Fibroblast of the aortic adventitia (primary cell): ENCODE measurements at regions not wholly inside any gene's neighbourhood (a gene's known extent, or its start where the extent isn't known, plus 50 kb on each side); places are given as distances from the start of the nearest gene placed in this dataset.

Experiments used
- DNase-seq: peaks from one replicate; pipeline ENCODE4 v3.0.0-alpha.2; 2010; ENCODE audit warnings: low read depth
- H3K4me3 ChIP-seq: 2 replicates; pipeline ENCODE4 v1.5.1; 2011; ENCODE audit warnings: low read depth, mild to moderate bottlenecking, control low read depth, low read length, moderate library complexity
- TF ChIP-seq, protein P1 (sequence below): IDR thresholded peaks from 2 replicates; pipeline ENCODE4 v1.5.1; 2011; ENCODE audit warnings: mild to moderate bottlenecking, low read length, control low read depth, inconsistent platforms; ENCODE audit not compliant: insufficient read depth

DNA sequence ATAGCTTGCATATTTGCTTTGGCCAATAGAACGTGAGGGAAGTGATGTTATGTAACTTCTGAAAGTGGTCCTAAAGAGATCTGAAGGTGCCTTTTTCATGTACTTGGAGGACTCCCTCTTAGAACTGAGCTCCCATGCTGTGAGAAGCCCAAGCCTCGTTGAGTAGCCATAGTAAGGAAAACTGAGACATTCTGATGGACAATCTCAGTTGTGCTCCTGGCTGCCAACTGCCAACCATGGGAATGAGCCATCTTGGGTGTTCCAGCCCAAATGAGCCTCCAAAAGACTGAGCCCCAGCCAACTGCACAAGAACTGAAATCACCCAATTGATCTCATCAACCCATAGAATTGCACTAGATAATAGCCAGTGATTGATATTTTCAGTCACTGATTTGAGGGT lies 106.7 kb downstream of the MRPL39 start:
- TF ChIP-seq, protein P1, sequence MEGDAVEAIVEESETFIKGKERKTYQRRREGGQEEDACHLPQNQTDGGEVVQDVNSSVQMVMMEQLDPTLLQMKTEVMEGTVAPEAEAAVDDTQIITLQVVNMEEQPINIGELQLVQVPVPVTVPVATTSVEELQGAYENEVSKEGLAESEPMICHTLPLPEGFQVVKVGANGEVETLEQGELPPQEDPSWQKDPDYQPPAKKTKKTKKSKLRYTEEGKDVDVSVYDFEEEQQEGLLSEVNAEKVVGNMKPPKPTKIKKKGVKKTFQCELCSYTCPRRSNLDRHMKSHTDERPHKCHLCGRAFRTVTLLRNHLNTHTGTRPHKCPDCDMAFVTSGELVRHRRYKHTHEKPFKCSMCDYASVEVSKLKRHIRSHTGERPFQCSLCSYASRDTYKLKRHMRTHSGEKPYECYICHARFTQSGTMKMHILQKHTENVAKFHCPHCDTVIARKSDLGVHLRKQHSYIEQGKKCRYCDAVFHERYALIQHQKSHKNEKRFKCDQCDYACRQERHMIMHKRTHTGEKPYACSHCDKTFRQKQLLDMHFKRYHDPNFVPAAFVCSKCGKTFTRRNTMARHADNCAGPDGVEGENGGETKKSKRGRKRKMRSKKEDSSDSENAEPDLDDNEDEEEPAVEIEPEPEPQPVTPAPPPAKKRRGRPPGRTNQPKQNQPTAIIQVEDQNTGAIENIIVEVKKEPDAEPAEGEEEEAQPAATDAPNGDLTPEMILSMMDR = no peak
- no peak for DNase-seq
- H3K4me3 ChIP-seq = no peak overlapping the region

DNA sequence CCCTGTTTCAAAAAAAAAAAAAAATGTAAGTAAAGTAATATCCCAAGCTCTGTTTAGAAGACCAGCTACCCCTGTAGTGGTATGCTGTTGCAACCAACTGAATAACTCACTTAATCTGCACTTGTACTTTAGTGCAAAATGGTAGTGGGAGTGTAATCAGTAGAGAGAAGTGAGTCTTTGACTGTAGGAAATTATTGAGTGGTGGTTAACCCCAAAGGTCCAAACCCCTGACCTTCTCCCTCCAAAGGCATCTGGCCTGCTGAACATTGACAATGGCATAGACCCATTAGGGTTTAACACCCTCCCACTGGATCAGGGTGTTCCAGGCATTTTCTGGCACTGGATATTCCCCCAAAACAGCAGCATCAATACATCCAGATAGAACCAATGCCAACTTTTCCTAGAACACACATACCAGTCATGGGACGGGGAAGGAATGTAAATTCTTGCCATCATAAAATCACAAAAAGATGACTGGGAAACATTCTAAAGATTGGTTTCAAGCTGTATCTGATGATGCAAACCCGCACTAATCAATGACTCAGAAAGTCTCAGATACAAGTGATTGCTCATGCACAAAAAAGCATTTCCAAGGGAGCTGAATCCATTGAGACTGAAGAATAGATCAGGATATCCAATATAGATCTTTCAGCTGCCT lies 110.3 kb downstream of the MRPL39 start:
- H3K4me3 ChIP-seq = no peak overlapping the region
- DNase-seq = peak; percentile 78
- TF ChIP-seq, protein P1 = no peak

GRCh38 chr21:25494804-25495203 lies 112.5 kb downstream of the MRPL39 start:
- DNase-seq = no peak
- TF ChIP-seq, protein P1 = no peak
- no peak overlapping the region for H3K4me3 ChIP-seq

GRCh38 chr21:25493722-25494121 lies 113.6 kb downstream of the MRPL39 start:
- no peak for DNase-seq
- no peak overlapping the region for H3K4me3 ChIP-seq
- TF ChIP-seq, protein P1 = no peak

GRCh38 chr21:25491267-25491666 lies 116.0 kb downstream of the MRPL39 start:
- DNase-seq = no peak
- TF ChIP-seq, protein P1 = no peak
- H3K4me3 ChIP-seq = no peak overlapping the region

- no peak for DNase-seq
- no peak overlapping the region for H3K4me3 ChIP-seq
- TF ChIP-seq, protein P1 = no peak
These were observed 116.5 kb downstream of the MRPL39 start for GRCh38 chr21:25490742-25491141.

- TF ChIP-seq, protein P1 = no peak
- no peak for DNase-seq
These were observed 117.6 kb downstream of the MRPL39 start for GRCh38 chr21:25489673-25490072.

More at GRCh38 chr21:25489673-25490072, 117.6 kb downstream of the MRPL39 start:
- no peak overlapping the region for H3K4me3 ChIP-seq
